ENCODE measurements at regions not wholly inside any gene's neighbourhood (a gene's known extent, or its start where the extent isn't known, plus 50 kb on each side); places are given as distances from the start of the nearest gene placed in this dataset.

- TF ChIP-seq CTCF (IDR thresholded peaks at IDR 0.05) (no peak), POLR2A (IDR thresholded peaks at IDR 0.05) (no peak)
Measured at GRCh38 chr16:85510041-85510659, 103.0 kb upstream of the GSE1 start.

Measured in body of pancreas (tissue), 4 donors.